Hepatocyte (in vitro differentiated cells): ENCODE measurements at regions not wholly inside any gene's neighbourhood (a gene's known extent, or its start where the extent isn't known, plus 50 kb on each side); places are given as distances from the start of the nearest gene placed in this dataset.

Source experiments
- EZH2 ChIP-seq: fragments of 200-600 bp; sonication (generic); IDR thresholded peaks from 2 replicates; pipeline ENCODE4 v1.6.1; 2016; ENCODE audit warnings: antibody characterized with exemption, mild to moderate bottlenecking, borderline replicate concordance
- TF ChIP-seq, protein P1 (sequence below): fragments of 200-600 bp; sonication (generic); IDR thresholded peaks from 2 replicates; pipeline ENCODE4 v1.5.1; 2016; ENCODE audit warnings: antibody characterized with exemption, mild to moderate bottlenecking; ENCODE audit not compliant: poor library complexity

DNA sequence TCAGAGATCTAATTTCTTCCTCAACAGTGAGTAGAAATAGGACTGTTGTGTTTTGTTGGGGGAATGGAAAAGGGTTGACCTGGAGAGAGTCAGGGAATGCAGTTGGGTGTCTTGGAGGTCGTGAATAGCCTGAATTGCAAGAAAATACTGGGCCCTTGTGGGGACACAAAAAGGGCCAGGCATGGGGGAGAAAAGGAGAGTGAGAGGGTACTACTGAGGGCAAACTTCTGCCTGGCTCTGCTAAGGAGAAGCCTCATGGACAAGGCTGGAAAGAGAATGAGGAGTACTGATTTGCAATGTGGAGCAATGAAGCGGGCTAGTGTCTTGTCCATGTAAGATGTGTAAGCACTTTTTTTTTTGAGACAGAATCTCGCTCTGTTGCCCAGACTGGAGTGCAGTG, 96.2 kb upstream of the IRF2BP2 start:
- TF ChIP-seq, protein P1, sequence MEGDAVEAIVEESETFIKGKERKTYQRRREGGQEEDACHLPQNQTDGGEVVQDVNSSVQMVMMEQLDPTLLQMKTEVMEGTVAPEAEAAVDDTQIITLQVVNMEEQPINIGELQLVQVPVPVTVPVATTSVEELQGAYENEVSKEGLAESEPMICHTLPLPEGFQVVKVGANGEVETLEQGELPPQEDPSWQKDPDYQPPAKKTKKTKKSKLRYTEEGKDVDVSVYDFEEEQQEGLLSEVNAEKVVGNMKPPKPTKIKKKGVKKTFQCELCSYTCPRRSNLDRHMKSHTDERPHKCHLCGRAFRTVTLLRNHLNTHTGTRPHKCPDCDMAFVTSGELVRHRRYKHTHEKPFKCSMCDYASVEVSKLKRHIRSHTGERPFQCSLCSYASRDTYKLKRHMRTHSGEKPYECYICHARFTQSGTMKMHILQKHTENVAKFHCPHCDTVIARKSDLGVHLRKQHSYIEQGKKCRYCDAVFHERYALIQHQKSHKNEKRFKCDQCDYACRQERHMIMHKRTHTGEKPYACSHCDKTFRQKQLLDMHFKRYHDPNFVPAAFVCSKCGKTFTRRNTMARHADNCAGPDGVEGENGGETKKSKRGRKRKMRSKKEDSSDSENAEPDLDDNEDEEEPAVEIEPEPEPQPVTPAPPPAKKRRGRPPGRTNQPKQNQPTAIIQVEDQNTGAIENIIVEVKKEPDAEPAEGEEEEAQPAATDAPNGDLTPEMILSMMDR: no peak
- no peak for TF ChIP-seq EZH2
